Prostate gland (tissue), 2 donors: ENCODE measurements at regions not wholly inside any gene's neighbourhood (a gene's known extent, or its start where the extent isn't known, plus 50 kb on each side); places are given as distances from the start of the nearest gene placed in this dataset.

Source experiments
- POLR2A ChIP-seq: fragments of 450-650 bp; IDR thresholded peaks from one replicate; pipeline ENCODE4 v1.6.1; 2016; ENCODE audit warnings: antibody characterized with exemption, mild to moderate bottlenecking
- POLR2AphosphoS5 ChIP-seq: sonication (generic); formaldehyde crosslinking; IDR thresholded peaks from one replicate; pipeline ENCODE4 v1.6.1; 2017; ENCODE audit warnings: antibody characterized with exemption
- TF ChIP-seq, protein P1 (sequence below), 4 experiments: fragments of 200-600 bp in 2 of 4; fragments of 450-650 bp in 2 of 4; sonication (generic) in 2 of 4; IDR thresholded peaks; 1 replicate in 3 of 4; 2 replicates in 1 of 4; pipeline ENCODE4 v1.5.1; 2016 to 2019; ENCODE audit warnings: antibody characterized with exemption in 4 of 4, mild to moderate bottlenecking in 2 of 4, moderate library complexity in 2 of 4

DNA sequence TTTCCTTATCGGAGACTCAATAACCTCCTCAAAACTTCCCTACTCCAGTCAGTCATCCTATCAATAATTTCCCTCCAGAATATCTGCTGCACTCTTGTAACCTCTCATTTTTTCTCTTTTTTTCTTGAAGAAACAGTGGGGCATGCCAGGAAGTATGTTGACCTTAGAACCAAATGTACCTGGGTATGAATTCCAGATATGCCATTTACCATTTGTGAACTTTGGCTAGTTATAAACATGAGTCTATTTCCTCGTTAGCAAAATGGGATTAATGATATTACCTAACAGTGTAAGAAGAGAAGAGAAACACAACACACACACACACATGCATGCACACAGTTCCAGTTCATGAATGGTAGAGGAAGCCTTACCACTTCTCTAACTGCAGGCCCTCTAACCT, 578.2 kb downstream of the FAM133A start:
- TF ChIP-seq, protein P1, sequence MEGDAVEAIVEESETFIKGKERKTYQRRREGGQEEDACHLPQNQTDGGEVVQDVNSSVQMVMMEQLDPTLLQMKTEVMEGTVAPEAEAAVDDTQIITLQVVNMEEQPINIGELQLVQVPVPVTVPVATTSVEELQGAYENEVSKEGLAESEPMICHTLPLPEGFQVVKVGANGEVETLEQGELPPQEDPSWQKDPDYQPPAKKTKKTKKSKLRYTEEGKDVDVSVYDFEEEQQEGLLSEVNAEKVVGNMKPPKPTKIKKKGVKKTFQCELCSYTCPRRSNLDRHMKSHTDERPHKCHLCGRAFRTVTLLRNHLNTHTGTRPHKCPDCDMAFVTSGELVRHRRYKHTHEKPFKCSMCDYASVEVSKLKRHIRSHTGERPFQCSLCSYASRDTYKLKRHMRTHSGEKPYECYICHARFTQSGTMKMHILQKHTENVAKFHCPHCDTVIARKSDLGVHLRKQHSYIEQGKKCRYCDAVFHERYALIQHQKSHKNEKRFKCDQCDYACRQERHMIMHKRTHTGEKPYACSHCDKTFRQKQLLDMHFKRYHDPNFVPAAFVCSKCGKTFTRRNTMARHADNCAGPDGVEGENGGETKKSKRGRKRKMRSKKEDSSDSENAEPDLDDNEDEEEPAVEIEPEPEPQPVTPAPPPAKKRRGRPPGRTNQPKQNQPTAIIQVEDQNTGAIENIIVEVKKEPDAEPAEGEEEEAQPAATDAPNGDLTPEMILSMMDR (IDR thresholded peaks at IDR 0.05) = no peak
- TF ChIP-seq POLR2A = no peak
- TF ChIP-seq POLR2AphosphoS5 = no peak
